NCI-H146 treated with DMSO at 0.1 percent for 48 hours (cell line): ENCODE measurements at regions not wholly inside any gene's neighbourhood (a gene's known extent, or its start where the extent isn't known, plus 50 kb on each side); places are given as distances from the start of the nearest gene placed in this dataset.

Source experiments
- DNase-seq: peaks from one replicate; lab custom pipeline; 2025; ENCODE audit not compliant: unreplicated experiment; lab: John Stamatoyannopoulos, UW

- DNase-seq, result no peak
Observed at GRCh38 chr12:98453492-98453891, 61.9 kb upstream of the TMPO start.

- DNase-seq, result no peak
Observed at GRCh38 chr12:98456041-98456440, 59.3 kb upstream of the TMPO start.

GRCh38 chr12:98456576-98457573 lies 58.5 kb upstream of the TMPO start:
- peak; percentile 29 for DNase-seq

GRCh38 chr12:98464190-98464589 lies 51.2 kb upstream of the TMPO start:
- DNase-seq, result no peak

- DNase-seq, result no peak
Observed at GRCh38 chr12:98465505-98465904, 49.9 kb upstream of the TMPO start.
